HG03521 (cell line): ENCODE measurements at regions not wholly inside any gene's neighbourhood (a gene's known extent, or its start where the extent isn't known, plus 50 kb on each side); places are given as distances from the start of the nearest gene placed in this dataset.

ENCODE experiments used
- ATAC-seq: cut with Tn5 transposase; IDR thresholded peaks from one replicate; pipeline ENCODE4 v1.9.1; 2021; ENCODE audit warnings: mild to moderate bottlenecking, moderate library complexity; ENCODE audit not compliant: unreplicated experiment

- ATAC-seq: no peak
These were observed 1676.7 kb upstream of the TENM3 start for GRCh38 chr4:180566492-180566891.

- no peak for ATAC-seq
These were observed 1676.1 kb upstream of the TENM3 start for GRCh38 chr4:180567080-180567479.

- ATAC-seq: no peak
These were observed 1671.6 kb upstream of the TENM3 start for GRCh38 chr4:180571516-180572055.

- no peak for ATAC-seq
These were observed 1665.0 kb upstream of the TENM3 start for GRCh38 chr4:180578175-180578574.

GRCh38 chr4:180581061-180581460 lies 1662.1 kb upstream of the TENM3 start:
- ATAC-seq: no peak

- no peak for ATAC-seq
These were observed 1655.8 kb upstream of the TENM3 start for GRCh38 chr4:180587379-180587778.

- no peak for ATAC-seq
These were observed 1653.6 kb upstream of the TENM3 start for GRCh38 chr4:180589575-180589974.

GRCh38 chr4:180596888-180597483 lies 1646.2 kb upstream of the TENM3 start:
- no peak for ATAC-seq

GRCh38 chr4:180598281-180598680 lies 1644.9 kb upstream of the TENM3 start:
- ATAC-seq: no peak

- no peak for ATAC-seq
These were observed 1639.4 kb upstream of the TENM3 start for GRCh38 chr4:180603791-180604190.

GRCh38 chr4:180610324-180610723 lies 1632.9 kb upstream of the TENM3 start:
- no peak for ATAC-seq

GRCh38 chr4:180615746-180616145 lies 1627.5 kb upstream of the TENM3 start:
- ATAC-seq: no peak

- ATAC-seq: no peak
These were observed 1626.0 kb upstream of the TENM3 start for GRCh38 chr4:180617196-180617595.

GRCh38 chr4:180618396-180618795 lies 1624.8 kb upstream of the TENM3 start:
- ATAC-seq: no peak

GRCh38 chr4:180619440-180619839 lies 1623.8 kb upstream of the TENM3 start:
- ATAC-seq: no peak

- no peak for ATAC-seq
These were observed 1620.9 kb upstream of the TENM3 start for GRCh38 chr4:180622254-180622653.

- no peak for ATAC-seq
These were observed 1617.5 kb upstream of the TENM3 start for GRCh38 chr4:180625653-180626052.

- ATAC-seq: no peak
These were observed 1613.1 kb upstream of the TENM3 start for GRCh38 chr4:180630012-180630665.

- ATAC-seq: no peak
These were observed 1608.9 kb upstream of the TENM3 start for GRCh38 chr4:180634306-180634705.

GRCh38 chr4:180635281-180635680 lies 1607.9 kb upstream of the TENM3 start:
- no peak for ATAC-seq

- no peak for ATAC-seq
These were observed 1606.4 kb upstream of the TENM3 start for GRCh38 chr4:180636696-180637404.

- ATAC-seq: no peak
These were observed 1605.6 kb upstream of the TENM3 start for GRCh38 chr4:180637616-180638015.
